Activated CD8-positive, alpha-beta memory T cell treated with anti-CD3 and anti-CD28 coated beads, Interleukin-2, amount 50 U/mL, for 1 hour (primary cell): ENCODE measurements at regions not wholly inside any gene's neighbourhood (a gene's known extent, or its start where the extent isn't known, plus 50 kb on each side); places are given as distances from the start of the nearest gene placed in this dataset.

Experiments
- DNase-seq: peaks from one replicate; pipeline ENCODE4 v3.0.0-alpha.2; 2020; ENCODE audit errors: extremely low read depth

DNA sequence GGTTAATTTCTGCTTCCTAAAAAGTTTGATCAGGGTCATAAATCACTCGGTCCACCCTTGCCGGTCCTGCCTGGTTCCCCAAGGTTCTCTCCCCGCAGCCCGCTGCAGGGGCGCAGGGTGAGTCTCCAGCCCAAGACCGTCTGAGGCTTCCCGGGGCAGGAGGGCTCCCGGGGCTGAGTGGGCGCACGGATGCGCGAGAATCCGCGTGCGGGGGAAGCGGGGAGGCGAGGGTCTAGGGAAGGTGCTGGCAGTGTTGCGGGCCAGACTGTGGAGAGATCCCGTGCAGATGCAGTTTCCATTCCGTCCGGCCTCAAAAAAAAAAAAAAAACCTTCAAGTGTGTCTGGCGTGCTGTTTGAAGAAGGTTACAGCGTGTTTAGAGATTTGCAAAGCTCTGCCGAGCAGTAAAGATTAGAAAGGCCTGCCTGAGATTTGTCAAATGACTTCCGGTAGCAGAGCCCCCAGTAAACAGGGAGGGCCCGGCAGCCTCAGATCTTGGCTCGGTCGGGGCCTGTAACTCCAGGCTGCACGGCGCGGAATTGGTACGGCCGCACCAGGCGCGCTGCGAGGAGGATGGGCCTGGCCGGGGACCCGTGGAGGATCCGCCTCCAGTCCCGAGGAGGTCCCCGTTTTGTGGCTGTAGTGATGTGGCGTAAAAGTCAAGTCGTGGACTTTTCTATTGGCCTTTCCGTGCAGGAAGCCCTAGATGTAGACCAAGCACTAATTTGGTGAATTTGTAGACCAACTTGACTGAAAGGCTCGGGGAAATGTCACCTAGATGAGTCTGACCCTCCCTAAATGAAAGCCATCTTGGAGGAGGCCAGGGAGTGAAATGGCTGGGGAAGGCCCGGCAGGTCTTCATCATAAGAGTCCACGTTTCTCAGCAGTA lies 293.2 kb upstream of the NFE2L3 start:
- no peak for DNase-seq

DNA sequence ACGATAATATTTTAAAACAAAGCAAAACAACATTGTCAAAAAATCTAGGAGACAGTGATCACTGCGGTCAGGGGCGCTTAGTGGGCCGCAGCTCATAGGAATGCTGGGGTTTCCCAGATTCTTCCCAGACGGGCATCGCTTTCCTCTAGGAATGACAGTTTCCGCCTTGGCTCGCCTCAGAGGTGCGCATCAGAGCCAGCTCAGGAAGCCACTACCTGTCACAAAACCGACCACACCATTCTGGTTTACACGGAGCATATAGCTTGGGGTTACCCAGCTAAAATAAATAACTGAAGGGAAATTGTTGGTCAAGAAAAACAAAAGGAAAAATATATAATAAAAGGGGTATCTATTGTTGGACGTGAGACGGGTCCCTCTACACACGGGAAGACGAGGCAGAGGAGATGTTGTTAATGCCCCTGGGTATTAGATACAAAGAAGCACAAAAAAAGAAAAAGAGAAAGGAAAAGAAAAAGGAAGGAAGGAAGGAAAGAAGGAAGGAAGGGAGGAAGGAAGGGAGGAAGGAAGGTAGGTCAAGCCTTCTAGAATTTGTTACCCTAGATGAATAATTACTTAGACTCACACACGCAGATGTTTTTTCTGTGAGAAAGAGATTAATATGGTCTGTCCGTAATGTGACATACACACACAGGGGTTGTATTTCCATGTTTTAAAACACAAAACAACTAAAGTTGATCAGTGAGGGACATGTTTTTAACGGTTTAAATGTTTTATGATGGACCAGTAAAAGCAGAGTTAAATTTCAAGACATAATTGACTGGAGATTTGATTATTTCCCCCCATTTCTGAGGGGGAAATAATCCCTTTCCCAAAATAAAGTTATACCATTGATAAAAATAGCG lies 292.4 kb upstream of the NFE2L3 start:
- DNase-seq, result no peak

- DNase-seq, result no peak
Measured at GRCh38 chr7:25860275-25861163, 291.5 kb upstream of the NFE2L3 start.

- no peak for DNase-seq
Measured at GRCh38 chr7:25861164-25861496, 290.9 kb upstream of the NFE2L3 start.

DNA sequence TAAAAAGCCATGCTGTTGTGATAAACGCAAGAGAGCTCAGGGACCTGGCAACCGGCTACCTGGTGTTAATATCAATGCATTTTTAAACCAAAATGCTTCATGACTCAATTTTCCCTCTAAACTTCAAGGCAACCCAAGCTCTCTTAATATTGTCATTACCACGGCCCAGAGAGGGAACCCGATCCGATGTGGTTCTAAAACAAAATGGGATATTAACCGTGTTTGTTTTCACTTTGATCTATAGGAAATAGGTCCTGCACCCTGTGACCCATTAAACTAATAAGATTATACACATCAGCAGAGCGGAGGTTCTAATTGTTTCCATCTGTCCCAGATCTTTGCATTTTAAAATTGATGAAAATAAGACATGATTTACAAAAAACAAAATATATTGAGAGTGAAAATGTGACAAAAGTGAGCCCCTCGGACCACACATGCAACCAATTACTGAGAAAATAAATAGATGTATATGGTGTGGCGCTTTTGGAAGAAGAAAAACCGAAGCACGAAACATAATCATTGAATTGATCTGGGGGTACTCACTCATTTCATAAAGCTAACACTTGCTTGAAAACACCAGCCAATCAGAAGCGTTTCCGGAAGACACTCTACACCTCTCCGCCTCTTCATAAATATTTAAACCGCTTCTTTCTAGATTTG lies 290.3 kb upstream of the NFE2L3 start:
- DNase-seq, result no peak

- DNase-seq, result peak; percentile 20
Measured at GRCh38 chr7:25862261-25863004, 289.6 kb upstream of the NFE2L3 start.

GRCh38 chr7:25863005-25863728 lies 288.8 kb upstream of the NFE2L3 start:
- no peak for DNase-seq

DNA sequence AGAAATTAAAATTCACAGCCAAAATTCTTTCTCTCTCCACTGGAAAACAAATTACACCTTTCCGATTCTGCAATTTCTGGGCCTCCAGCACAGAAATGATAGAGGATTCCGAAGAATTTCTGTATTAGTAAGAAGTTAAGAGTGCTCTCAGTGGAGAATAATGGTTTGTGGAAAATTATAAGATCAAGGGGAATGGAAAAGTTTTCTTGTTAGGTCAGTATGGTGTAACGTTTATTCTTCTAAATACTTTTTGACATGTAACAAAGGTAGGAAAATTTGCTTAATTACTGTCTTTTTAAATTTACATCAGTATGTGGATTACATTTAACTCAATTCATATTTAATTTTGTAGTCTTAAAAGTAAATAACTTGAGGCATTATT lies 288.3 kb upstream of the NFE2L3 start:
- no peak for DNase-seq

- no peak for DNase-seq
Measured at GRCh38 chr7:25864511-25864910, 287.5 kb upstream of the NFE2L3 start.

GRCh38 chr7:25864943-25865751 lies 286.9 kb upstream of the NFE2L3 start:
- no peak for DNase-seq

DNA sequence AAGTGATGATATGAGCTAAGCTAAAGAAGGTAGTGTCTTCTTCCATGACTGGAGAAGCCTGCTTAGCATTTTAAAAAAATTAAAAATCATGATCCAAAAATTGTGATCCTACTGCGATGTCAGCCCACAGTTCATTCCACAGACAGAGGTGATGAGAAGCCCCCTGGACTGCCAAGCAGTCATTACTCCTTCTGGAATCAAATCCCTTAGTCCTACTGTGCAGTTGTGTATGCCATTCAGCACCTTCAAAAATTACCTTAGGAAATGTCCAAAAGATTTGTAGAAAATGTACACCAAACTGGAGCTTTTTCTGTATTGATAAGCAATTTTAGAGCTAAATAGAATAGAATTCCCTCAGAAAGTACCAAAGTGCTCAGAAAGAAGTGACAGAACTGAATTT lies 283.5 kb upstream of the NFE2L3 start:
- no peak for DNase-seq

DNA sequence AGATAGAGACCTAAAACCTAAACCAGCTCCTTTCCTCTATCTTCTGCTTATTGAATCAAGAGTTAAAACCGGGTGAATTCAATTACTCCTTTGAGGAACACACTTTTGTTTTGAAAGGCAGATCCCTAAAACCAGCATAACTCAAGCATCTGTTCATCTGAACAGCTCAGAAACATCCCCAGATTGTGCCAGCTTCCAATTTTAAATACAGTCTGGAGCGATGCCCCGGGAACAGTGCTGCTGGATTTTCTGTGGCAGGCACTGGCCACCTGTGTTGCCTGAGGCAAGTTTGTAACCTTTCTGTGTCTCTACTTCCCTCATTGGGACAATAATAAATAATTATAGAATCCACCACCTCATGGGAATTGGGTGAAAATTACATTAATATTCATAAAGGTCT lies 281.4 kb upstream of the NFE2L3 start:
- DNase-seq, result no peak

- no peak for DNase-seq
Measured at GRCh38 chr7:25876092-25876491, 275.9 kb upstream of the NFE2L3 start.

- DNase-seq, result no peak
Measured at GRCh38 chr7:25877802-25878789, 273.9 kb upstream of the NFE2L3 start.

DNA sequence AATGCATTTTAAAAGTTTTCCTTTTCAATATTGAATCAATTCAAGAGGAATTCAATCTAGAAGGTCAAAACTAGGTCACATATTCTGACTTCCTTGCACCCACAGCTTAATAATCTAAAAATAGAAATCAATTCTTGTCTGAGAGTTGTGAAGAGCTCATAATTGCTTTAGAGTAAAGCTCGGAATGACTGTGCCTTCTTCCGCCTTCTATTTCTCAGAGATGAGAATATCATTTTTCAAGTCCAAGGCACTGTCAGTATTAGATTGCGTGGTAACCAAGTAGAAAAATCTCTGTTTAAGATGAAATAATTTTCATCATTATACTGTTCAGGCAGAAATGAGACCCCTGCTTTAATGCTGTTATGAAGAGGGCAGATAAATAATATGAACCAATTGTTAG lies 272.2 kb upstream of the NFE2L3 start:
- no peak for DNase-seq

GRCh38 chr7:25881317-25882037 lies 270.5 kb upstream of the NFE2L3 start:
- DNase-seq, result no peak

- DNase-seq, result no peak
Measured at GRCh38 chr7:25882151-25882773, 269.7 kb upstream of the NFE2L3 start.
